Ovary (tissue), 3 donors: ENCODE measurements at regions not wholly inside any gene's neighbourhood (a gene's known extent, or its start where the extent isn't known, plus 50 kb on each side); places are given as distances from the start of the nearest gene placed in this dataset.

Source experiments
- EP300 ChIP-seq: sonication (generic); formaldehyde crosslinking; IDR thresholded peaks from one replicate; pipeline ENCODE4 v1.6.1; 2017; ENCODE audit warnings: antibody characterized with exemption
- POLR2A ChIP-seq: fragments of 450-650 bp; IDR thresholded peaks from one replicate; pipeline ENCODE4 v1.6.1; 2017; ENCODE audit warnings: antibody characterized with exemption, mild to moderate bottlenecking, moderate library complexity
- TF ChIP-seq, protein P1 (sequence below), 3 donors: fragments of 450-650 bp in 2 of 3; fragments of 200-600 bp in 1 of 3; IDR thresholded peaks; one replicate each; pipeline versions ENCODE4 v1.5.1 to v1.8.0; 2016 to 2022; ENCODE audit warnings: antibody characterized with exemption in 3 of 3, mild to moderate bottlenecking in 1 of 3
- donor health status: DM: no; HTN: no; CAD: no.

DNA sequence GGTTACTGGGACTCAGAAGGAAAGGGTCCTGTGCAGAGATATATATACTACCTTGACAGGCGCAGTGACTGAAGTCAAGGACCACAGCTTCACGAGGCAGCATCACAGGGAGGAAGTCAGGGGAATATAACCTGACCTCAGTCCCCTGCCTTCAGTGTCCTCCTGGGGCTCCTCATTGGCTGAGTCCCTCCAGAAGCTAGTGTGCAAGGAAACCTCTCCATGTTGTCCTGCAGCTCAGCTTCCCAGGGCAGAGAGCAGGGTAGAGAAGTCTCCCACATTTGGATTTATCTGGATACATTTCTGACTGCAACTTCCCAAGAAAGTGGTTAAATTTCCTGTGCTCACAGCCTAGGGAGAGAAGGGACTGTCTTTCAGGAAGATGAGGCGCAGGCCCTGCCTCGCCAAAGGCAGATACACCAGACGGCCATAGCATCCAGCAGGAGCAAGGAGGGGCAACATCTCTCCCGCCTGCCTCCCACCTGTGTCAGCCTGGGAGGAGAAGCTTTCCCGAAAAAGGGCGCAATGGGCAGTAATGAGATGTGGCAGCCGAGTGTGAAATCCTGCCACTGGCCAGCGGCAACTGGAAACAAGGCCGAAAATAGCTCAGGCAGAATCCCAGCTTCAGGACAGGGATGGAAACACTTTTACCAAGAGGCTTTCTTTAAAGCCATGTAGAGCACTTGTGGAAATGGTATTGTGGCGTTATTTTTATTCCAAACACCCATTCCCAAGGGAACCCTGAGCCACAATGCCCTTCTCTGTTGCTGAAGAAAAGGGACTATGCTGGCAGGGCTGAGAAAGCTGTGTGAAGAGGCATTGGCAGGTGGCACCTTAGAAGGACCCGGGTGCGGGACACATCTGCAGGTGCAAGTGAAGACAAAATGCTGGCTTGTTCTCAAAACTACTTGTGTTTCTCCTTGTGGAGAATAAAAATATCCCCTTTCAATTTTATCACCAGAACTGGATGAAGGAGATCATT, 54.9 kb upstream of the HIF1A start:
- no peak for TF ChIP-seq POLR2A
- TF ChIP-seq, protein P1, sequence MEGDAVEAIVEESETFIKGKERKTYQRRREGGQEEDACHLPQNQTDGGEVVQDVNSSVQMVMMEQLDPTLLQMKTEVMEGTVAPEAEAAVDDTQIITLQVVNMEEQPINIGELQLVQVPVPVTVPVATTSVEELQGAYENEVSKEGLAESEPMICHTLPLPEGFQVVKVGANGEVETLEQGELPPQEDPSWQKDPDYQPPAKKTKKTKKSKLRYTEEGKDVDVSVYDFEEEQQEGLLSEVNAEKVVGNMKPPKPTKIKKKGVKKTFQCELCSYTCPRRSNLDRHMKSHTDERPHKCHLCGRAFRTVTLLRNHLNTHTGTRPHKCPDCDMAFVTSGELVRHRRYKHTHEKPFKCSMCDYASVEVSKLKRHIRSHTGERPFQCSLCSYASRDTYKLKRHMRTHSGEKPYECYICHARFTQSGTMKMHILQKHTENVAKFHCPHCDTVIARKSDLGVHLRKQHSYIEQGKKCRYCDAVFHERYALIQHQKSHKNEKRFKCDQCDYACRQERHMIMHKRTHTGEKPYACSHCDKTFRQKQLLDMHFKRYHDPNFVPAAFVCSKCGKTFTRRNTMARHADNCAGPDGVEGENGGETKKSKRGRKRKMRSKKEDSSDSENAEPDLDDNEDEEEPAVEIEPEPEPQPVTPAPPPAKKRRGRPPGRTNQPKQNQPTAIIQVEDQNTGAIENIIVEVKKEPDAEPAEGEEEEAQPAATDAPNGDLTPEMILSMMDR (IDR thresholded peaks at IDR 0.05) = no peak
- TF ChIP-seq EP300 = no peak
